ENCODE measurements at regions not wholly inside any gene's neighbourhood (a gene's known extent, or its start where the extent isn't known, plus 50 kb on each side); places are given as distances from the start of the nearest gene placed in this dataset.

- no peaks in the 10 kb centered on the region for H3K79me1 ChIP-seq (ENCODE audit: low read depth, low read length)
- H2AK5ac ChIP-seq (ENCODE audit: low read depth, low read length), result no peak overlapping the region
- FAIRE-seq (no peak), DNase-seq (ENCODE audit: low read depth in 1 of 2, low spot score in 2 of 2) (no peak)
- no peak overlapping the region for H3K18ac ChIP-seq (ENCODE audit: extremely low read depth, low read length)
- H3K36me3 ChIP-seq (ENCODE audit: control insufficient read depth in 2 of 4, insufficient read depth in 4 of 4, low read length in 3 of 4), result no peaks in the 10 kb centered on the region
- WGBS, 2 experiments (ENCODE audit: extremely low coverage in 1 of 2, insufficient coverage in 1 of 2, insufficient read length in 1 of 2, insufficient replicate concordance in 2 of 2, low coverage in 1 of 2, low lambda C conversion rate in 2 of 2, missing lambda C conversion rate in 1 of 2), result 90% methylated on average over 3 of the region's 3 CpGs; no CpG with 5 or more reads in 1 of the 2 experiments
- H3K9me3 ChIP-seq (ENCODE audit: insufficient read depth in 2 of 2, low read depth in 1 of 2, low read length in 1 of 2), result no peaks in the 10 kb centered on the region
- no peak overlapping the region for H2BK20ac ChIP-seq (ENCODE audit: low read length)
- H3K4me3 ChIP-seq (ENCODE audit: extremely low read depth in 1 of 4, insufficient read depth in 2 of 4, low read depth in 3 of 4, low read length in 4 of 4), result no peak overlapping the region
- POLR2A ChIA-PET (ENCODE audit: partially characterized antibody), result no interaction called here
- no peak overlapping the region for H3K9ac ChIP-seq (replicated peaks in 1 of 4; ENCODE audit: extremely low read depth in 1 of 4, low read depth in 3 of 4, low read length in 3 of 4)
- H4K8ac ChIP-seq (ENCODE audit: extremely low read depth, insufficient read depth, low read length), result no peak overlapping the region
- H3K4me1 ChIP-seq (replicated peaks in 1 of 4; ENCODE audit: control insufficient read depth in 3 of 4, insufficient read depth in 4 of 4, low read length in 3 of 4), result no peaks in the 10 kb centered on the region
- no peak overlapping the region for H2BK120ac ChIP-seq (replicated peaks; ENCODE audit: low read depth, low read length)
- H2BK5ac ChIP-seq (ENCODE audit: low read depth, low read length), result no peak overlapping the region
- H3K27ac ChIP-seq (ENCODE audit: low read depth, low read length), result no peak overlapping the region
- no peak overlapping the region for H4K5ac ChIP-seq (ENCODE audit: insufficient read length, low read depth, low read length)
- no peak overlapping the region for H2BK12ac ChIP-seq (ENCODE audit: low read depth, low read length)
- no peak overlapping the region for H2AFZ ChIP-seq (ENCODE audit: low read length)
- no peak overlapping the region for H3K4me2 ChIP-seq (ENCODE audit: insufficient read depth in 1 of 2, low read depth in 2 of 2, low read length in 2 of 2)
- no peak overlapping the region for H2BK15ac ChIP-seq (ENCODE audit: low read length)
- H3K4ac ChIP-seq (replicated peaks; ENCODE audit: insufficient read length, low read depth, low read length), result no peak overlapping the region
- H4K91ac ChIP-seq (replicated peaks; ENCODE audit: insufficient read length, low read length), result no peak overlapping the region
- H3K27me3 ChIP-seq (replicated peaks in 1 of 4; ENCODE audit: control insufficient read depth in 3 of 4, extremely low read depth in 1 of 4, insufficient read depth in 3 of 4, low read length in 3 of 4), result no peaks in the 10 kb centered on the region
- no peak overlapping the region for H3K56ac ChIP-seq (replicated peaks; ENCODE audit: insufficient read length, low read depth, low read length)
- no peaks in the 10 kb centered on the region for H4K20me1 ChIP-seq (replicated peaks in 1 of 2; ENCODE audit: control insufficient read depth in 1 of 2, insufficient read depth in 2 of 2, low read length in 2 of 2)
- no peaks in the 10 kb centered on the region for H3K79me2 ChIP-seq (ENCODE audit: control insufficient read depth in 1 of 2, insufficient read depth in 2 of 2, low read length in 2 of 2)
- no peak overlapping the region for H3K14ac ChIP-seq (ENCODE audit: insufficient read length)
- H3K23me2 ChIP-seq (ENCODE audit: low read depth, low read length), result no peaks in the 10 kb centered on the region
- H3K23ac ChIP-seq (ENCODE audit: insufficient read length), result no peak overlapping the region
- CTCF ChIA-PET (ENCODE audit: partially characterized antibody), result interaction anchor here (0.6 to 1.2 kb wide), 2 partner anchors 78 to 88 kb away, joined by 3 to 4 read pairs; no protein-coding TSS in a partner anchor
- TF ChIP-seq POLR2A (IDR thresholded peaks at IDR 0.05; ENCODE audit: control extremely low read depth in 1 of 2, low read depth in 2 of 2, low read length in 2 of 2) (no peak), PHF8 (conservative IDR thresholded peaks at IDR 0.05; ENCODE audit: low read depth, low read length) (no peak), USF2 (IDR thresholded peaks at IDR 0.05; ENCODE audit: low read length) (no peak), TBP (IDR thresholded peaks at IDR 0.05; ENCODE audit: low read depth, low read length) (no peak), CBX8 (IDR thresholded peaks at IDR 0.05; ENCODE audit: borderline replicate concordance, low read depth, low read length) (no peak), RFX5 (IDR thresholded peaks at IDR 0.05; ENCODE audit: borderline replicate concordance, low read depth, low read length) (no peak), SIRT6 (IDR thresholded peaks at IDR 0.05; ENCODE audit: low read length) (no peak), SP1 (IDR thresholded peaks at IDR 0.05; ENCODE audit: low read depth, low read length) (no peak), CTCF (IDR thresholded peaks at IDR 0.05; ENCODE audit: control extremely low read depth in 1 of 3, insufficient read depth in 1 of 3, low read depth in 1 of 3, low read length in 3 of 3) (no peak), SRF (IDR thresholded peaks at IDR 0.05; ENCODE audit: low read depth, low read length) (no peak), YY1 (IDR thresholded peaks at IDR 0.05; ENCODE audit: low read depth, low read length) (no peak), HDAC2 (IDR thresholded peaks at IDR 0.05; ENCODE audit: borderline replicate concordance in 1 of 2, low read depth in 2 of 2, low read length in 2 of 2) (no peak)
Measured at GRCh38 chr13:31460061-31460460, 260.3 kb downstream of the B3GLCT start.
